GM19438 (cell line): ENCODE measurements at regions not wholly inside any gene's neighbourhood (a gene's known extent, or its start where the extent isn't known, plus 50 kb on each side); places are given as distances from the start of the nearest gene placed in this dataset.
"Not testable (repeated sequence)": the region's sequence is repeated elsewhere in the genome, so short reads cannot be mapped to it uniquely, and the experiment has no call there.

ENCODE experiments used
- ATAC-seq: cut with Tn5 transposase; IDR thresholded peaks from one replicate; pipeline ENCODE4 v1.9.1; 2021; ENCODE audit warnings: low read depth; ENCODE audit not compliant: unreplicated experiment

DNA sequence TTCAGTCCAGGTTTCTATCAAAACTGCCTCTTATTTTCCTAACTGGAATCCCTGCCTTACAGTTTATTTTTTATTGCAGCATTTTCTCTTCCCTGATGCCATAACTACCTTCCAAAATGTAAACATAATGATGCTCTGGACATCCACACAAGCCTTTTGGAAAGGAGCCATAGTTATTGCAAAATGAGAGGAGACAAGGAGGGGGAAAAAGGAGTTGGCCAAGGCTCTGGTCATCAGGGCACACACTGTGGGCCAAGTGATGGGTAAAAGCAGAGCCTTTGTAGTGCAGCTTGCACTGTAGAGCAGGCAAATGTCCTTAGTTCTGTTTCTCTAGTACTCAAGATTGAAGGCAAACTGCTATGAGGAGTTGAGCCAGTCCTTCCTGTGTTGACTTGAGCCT is 289.3 kb upstream of the MTPN start:
- ATAC-seq = no peak

DNA sequence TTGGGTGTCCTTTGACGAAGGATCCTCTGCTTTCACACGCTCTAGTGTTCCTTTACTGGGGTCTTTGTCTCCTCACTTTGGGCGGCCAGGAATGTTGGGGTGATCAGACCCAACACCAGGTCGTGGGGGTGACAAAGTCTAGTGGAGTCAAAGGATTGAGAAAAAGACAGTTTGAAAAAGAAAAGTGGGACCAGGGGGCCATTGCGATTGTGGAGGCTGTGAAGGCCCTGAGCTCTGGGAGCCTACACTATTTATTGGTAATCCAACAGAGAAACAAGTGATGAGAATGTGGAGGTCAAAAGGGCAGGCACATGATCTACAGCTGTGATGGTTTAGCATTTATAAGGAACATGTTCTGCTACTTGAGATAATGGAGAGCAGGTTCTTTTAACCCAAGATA is 287.1 kb upstream of the MTPN start:
- not testable (repeated sequence) for ATAC-seq

DNA sequence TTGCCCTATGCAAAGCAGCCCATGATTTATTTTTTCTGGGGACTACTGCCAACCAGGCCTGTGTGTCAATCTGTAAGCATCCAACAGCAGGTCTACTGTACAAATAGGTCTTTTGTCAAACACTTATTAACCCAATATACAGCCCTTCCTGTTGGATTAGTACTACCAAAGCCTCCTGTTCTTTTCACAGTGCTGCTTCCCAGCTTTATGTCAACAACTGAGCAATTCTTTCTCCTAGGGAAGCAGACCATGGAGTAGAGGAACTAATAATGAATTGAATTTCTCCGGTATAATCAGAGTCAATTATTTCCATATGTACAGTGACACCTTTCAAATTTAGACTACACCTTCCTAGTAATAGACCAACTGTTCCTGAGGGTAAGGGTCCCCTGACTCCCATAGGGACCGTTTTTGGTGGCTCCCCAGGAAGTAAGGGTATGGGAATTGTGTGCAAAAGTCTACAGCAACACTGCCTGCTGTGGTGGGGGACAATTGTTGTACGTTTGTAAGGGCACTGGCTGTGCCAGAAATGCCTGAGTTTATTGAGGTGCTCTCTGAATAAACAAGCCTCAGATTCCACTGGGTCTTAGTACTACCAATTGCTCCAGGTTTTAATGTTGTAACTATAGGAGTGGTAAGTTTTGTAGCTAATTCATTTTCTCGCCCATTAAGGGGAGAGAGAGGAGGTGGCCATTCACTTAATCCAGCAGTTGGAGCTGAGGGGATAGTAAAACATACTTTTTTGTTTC is 286.1 kb upstream of the MTPN start:
- not testable (repeated sequence) for ATAC-seq

DNA sequence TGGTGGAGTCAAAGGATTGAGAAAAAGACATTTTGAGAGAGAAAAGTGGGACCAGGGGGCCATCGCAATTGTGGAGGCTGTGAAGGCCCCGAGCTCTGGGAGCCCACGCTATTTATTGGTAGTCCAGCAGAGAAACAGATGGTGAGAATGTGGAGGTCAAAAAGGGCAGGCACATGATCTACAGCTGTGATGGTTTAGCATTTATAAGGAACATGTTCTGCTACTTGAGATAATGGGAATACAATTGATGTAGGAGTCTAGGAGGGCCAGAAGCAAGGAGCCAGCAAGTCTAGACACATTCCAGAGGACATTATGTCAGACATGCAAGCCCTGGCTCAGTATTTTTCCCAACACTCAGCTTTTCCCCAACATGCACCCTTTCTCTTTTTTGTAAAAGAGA is 283.4 kb upstream of the MTPN start:
- ATAC-seq = not testable (repeated sequence)

GRCh38 chr7:136259074-136259473 is 281.9 kb upstream of the MTPN start:
- ATAC-seq = no peak

GRCh38 chr7:136256491-136256890 is 279.3 kb upstream of the MTPN start:
- ATAC-seq = no peak

DNA sequence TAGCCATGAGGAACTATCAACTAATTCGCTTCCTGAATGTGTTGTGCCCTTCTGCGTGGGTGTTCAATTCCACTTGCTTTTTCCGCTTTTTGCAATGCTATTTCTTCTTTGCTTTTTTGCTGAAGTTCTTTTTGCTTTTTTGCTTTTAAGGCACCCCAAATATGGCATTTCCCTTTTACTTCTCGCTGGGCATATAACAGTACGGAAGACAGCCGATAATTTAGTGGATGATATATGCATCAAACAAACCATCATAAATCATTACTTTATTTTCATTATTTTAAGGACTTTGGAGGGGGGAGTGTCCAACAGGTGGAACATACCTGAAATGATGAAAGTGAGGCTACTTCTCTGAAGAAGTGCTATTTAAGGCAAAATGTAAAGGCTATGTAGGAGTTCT is 277.0 kb upstream of the MTPN start:
- ATAC-seq = no peak

- no peak for ATAC-seq
Observed at GRCh38 chr7:136251826-136252225, 274.7 kb upstream of the MTPN start.

- no peak for ATAC-seq
Observed at GRCh38 chr7:136247211-136247610, 270.1 kb upstream of the MTPN start.

DNA sequence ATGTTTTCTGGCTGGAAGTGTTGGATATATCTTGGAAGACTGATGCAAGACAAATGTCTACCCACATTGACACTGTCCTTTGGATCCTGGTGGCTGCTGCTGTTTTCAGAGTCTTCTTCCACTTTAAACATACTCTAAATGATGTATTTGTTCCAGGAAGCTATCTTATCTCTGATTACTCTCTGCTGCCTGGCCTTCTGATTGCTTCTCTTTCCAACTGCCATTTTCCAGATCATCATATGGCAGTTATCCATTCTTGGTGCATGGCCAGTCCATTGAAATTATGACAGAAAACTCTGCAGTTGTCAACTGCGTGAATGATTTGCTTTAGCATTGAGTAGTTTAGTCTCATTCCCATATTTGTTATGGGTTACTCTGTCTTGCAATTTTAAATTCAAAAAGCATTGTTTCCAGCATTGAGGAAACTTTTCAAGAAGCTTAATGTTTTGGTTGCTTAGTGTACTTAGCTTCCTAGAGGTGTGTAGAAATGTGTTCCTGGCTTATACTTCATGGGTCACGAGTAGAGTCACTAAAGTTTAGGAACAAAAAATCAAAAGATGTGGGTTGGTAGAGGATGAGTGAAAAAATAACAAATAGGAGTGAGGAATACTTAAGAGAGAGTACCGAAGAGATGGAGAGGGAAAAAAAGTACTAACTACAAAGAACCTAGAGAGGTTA is 268.3 kb upstream of the MTPN start:
- ATAC-seq = no peak

DNA sequence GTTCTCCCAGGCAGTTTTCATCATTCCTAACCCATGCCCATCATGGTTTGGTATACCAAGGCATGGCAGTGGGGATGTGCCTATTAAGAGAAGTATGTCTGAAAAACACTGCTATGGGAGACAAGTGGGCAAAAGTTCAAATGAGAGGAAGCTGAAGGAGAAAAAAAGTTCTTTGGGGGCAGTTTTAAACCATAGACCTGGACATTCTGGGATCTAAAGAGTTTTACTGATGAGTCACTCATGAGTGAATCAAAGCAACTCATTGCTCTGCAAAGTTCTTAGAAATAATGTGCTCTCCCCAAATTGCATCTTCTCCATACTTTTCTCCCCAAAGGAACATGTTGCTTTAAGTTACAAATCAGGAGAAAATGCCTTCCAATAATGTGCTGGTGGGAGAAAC is 256.9 kb upstream of the MTPN start:
- ATAC-seq = no peak

- ATAC-seq = no peak
Observed at GRCh38 chr7:136230210-136230609, 253.1 kb upstream of the MTPN start.

- ATAC-seq = no peak
Observed at GRCh38 chr7:136229790-136230189, 252.6 kb upstream of the MTPN start.

GRCh38 chr7:136228171-136228570 is 251.0 kb upstream of the MTPN start:
- no peak for ATAC-seq

- no peak for ATAC-seq
Observed at GRCh38 chr7:136214356-136214755, 237.2 kb upstream of the MTPN start.

DNA sequence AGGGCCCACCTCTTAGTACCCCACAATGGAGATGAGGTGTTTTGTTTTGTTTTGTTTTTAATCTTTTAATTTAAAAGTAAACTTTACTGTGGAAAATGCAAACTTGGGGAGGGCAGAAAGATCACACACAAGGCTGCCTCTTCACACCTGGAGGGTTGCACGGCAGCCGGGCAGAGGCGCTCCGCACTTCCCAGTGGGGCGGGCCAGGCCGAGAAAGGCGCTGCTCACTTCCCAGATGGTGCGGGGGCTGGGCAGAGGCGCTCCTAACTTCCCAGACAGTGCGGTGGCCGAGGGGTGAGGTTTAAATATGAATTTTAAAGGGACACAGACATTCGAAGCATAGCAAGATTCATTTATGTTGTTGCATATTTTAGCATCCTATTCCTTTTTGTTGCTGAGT is 235.9 kb upstream of the MTPN start:
- no peak for ATAC-seq

DNA sequence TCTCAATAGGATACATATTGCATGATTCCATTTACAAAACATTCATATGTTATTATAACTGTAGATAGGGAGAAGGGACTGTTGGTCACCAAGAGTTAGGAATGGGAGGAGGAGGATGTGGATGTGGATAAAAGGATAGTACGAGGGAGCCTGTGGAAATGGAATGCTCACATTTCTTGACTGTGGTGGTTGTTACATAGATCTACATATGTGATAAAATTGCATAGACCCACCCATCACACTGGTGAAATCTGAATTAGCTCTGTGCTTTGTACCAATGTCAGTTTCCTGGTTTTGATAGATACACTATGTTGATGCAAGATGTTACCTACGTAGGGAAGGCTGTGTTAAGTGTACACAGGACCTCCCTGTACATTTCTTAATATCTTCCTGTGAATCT is 233.5 kb upstream of the MTPN start:
- ATAC-seq = no peak

DNA sequence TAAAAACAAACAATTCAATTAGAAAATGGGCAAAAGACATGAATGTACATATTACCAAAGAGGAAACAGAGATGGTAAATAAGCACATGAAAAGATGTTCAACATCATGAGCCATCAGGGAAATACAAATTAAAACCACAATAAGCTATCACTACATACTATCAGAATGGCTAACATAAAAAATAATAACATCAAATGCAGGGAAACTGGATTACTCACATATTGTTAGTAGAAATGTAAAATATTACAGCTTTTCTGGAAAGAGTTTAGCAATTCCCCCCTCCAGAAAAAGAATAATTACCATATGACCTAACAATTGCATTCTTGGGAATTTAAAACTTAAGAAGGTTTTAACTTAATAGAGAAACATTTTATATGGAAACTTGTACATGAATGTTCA is 232.9 kb upstream of the MTPN start:
- no peak for ATAC-seq

DNA sequence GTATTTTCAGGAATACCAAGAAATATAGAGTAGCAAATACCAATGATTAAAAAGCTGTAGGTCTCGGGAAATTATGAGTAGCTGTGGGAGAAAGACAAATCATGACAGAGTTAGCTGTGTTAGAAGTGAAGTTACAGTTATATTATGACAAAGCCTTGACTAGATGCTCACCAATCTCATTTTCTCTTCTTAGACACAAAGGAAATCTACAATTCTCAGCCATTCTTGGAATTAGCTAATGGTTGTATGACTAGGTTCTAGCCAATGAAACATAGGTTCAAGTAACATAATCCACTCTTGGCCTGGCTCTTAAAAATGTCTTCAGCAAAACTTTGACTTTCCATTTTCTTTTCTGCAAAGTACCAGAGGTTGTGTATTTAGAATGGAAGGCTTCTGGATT is 228.8 kb upstream of the MTPN start:
- no peak for ATAC-seq

DNA sequence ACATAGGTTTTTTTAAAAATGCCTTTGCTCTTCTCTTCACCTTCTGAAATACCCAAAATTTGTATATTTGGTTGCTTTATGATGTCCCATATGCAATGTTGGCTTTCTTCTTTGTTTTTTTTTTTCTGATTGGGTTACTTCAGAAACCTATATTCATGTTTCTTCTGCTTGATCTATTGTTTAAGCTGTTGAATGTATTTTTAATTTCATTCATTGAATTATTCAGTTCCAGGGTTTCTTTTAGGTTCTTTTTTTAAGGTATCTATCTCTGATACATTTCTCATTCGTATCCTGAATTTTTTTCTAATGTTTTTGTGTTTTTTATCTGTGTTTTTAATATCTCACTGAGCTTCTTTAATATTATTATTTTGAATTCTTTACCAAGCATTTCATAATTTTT is 221.0 kb upstream of the MTPN start:
- ATAC-seq = no peak

DNA sequence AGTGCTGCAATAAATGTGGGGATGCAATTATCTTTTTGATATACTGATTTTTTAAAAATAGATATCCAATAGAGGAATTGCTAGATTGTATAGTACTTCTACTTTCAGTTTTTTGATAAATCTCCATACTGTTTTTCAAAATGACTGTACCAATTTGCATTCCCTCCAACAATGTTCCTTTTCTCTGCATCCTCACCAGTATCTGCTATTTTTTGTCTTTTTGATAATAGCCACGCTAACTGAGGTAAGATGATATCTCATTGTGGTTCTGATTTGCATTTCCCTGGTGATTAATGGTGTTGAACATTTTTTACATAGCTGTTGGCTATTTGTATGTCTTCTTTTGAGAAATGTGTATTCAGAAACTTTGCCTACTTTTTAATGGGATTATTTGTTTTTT is 217.7 kb upstream of the MTPN start:
- ATAC-seq = no peak

DNA sequence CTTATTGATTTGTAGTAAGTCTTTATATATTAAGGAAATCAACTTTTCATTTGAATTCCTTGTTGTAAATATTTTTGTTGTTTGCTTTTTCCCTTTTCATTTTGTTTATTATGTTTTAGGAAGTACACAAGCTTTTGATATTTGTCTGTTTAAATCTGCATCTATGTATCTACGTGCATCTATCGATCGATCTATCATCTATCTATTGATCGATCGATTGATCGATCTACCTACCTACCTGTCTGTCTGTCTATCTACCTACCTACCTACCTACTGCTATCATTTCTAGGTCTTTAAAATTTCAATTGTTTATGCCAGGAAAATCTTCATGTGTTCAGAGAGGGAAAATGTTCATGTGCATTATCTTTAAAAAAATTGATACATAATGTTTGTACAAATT is 216.8 kb upstream of the MTPN start:
- ATAC-seq = no peak
